CD4-positive, alpha-beta T cell treated with Interleukin-1 beta for 1 hour (primary cell): ENCODE measurements at regions not wholly inside any gene's neighbourhood (a gene's known extent, or its start where the extent isn't known, plus 50 kb on each side); places are given as distances from the start of the nearest gene placed in this dataset.
A peak's percentile ranks its signal among the peaks of the same experiment; 100 is the strongest.
"Not testable (repeated sequence)": the region's sequence is repeated elsewhere in the genome, so short reads cannot be mapped to it uniquely, and the experiment has no call there.

Source experiments
- DNase-seq, 2 donors: peaks; one replicate each; pipeline ENCODE4 v3.0.0-alpha.2; 2020 to 2022

DNA sequence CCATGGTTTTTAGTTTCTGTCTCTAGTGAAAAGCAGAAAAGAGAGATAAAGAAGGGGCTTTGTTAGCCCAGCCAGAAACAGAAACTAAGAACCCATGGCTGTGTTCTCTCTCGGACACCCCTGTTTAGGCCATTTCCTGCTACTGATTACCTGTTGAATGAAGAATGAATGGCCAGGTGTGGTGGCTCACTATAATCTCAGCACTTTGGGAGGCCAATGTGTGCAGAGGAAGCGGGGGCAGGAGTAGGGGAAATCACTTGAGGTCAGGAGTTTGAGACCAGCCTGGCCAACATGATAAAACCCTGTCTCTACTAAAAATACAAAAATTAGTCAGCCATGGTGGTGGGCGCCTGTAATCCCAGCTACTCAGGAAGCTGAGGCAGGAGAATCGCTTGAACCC lies 93.8 kb upstream of the MSH6 start:
- not testable (repeated sequence) for DNase-seq

DNA sequence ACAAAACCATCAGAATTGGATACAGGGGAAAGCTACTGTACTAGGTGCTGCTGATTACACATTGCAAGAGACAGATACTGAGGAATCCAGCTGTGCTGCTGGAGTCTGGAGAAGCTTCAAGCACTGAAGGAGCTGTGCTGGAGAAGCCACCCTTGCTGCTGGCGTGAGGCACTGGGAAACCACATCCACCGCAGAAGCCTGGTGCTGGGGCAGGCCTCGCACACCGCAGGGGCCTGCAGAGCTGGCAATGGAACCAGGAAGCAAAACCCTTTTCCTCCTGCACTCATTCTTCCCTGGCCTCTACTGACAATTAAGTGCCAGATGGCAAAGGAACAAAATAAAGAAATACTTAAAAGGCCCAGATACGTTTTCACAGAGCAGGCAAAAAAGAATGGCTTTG lies 94.4 kb upstream of the MSH6 start:
- DNase-seq = no peak

DNA sequence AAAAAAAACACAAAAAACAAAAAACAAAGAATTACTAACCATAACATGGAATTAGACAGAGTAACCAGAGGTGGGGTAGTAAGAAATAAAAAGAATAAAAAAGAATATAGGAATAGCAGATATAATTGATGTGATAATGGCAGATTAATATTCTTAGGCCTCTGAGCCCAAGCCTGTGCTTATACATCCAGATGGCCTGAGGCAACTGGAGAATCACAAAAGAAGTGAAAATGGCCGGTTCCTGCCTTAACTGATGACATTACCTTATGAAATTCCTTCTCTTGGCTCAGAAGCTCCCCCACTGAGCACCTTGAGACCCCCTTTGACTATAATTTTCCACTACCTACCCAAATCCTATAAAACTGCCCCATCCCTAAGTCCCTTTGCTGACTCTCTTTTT lies 95.1 kb upstream of the MSH6 start:
- DNase-seq = no peak

DNA sequence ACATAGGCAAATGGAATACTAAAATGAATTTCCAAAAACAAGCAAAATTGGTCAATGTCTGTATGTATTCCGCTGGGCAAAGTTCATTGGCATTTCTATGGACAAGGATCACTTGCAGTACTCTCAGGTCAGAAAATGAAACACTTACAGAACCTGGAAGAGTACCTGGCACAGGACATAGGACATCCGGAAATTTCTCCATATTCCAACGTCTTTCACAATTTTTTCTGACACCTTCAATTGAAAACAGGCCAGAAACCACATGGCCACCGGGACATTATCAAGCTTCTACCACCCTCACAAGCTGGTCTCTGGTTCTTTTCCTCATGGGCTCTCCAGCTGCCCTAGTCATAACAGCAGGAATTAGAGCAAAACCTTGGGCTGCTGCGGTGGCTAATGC lies 96.9 kb upstream of the MSH6 start:
- DNase-seq = no peak

DNA sequence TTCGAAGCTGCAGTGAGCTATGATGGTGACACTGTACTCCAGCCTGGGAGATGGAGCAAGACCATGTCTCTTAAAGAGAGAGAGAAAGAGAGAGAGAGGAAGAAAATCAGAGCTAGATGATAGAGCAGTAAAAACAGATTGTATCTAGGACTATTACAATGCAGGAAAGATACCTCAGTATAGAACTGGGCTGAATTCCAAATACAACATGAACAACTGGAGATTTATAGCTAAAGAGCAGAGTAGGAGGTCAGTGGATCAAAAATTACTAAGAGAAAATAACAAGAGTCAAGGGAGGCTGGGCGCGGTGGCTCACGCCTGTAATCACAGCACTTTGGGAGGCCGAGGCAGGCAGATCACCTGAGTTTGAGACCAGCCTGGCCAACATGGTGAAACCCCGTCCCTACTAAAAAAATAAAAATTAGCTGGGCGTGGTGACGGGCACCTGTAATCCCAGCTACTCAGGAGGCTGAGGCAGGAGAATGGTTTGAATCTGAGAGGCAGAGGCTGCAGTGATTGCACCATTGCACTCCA lies 100.7 kb upstream of the MSH6 start:
- DNase-seq = no peak

DNA sequence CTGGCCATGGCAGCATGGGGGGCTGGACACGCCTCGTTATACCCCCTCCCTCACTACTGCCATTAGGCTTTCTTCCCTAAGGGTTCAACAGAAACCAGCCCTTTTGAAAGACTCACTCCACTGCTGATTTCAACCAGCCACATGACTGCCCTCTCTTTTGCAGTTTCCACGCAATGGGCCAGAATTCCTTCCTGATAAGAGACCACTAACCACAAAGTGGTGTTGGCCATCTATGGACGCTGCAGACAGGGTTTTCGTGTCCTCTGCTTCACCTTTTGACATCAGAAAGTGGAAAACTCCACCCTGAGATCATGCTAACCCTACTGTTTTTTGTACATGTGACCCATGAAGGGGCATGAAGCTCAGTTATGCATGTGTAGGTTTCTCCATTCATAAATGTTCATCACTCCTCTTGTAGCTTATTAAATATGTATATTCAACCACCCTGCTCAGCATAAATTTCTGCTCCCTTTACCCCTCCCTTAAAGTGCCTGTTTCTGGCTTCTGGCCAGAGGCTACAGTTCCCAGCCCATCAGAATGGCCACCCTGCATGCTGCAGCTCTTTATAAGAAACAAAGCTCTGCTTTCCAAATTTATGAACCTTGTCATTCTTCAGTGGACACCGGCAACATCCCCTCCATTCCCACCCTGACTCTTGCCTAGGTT lies 105.6 kb upstream of the KCNK12 start:
- no peak for DNase-seq

DNA sequence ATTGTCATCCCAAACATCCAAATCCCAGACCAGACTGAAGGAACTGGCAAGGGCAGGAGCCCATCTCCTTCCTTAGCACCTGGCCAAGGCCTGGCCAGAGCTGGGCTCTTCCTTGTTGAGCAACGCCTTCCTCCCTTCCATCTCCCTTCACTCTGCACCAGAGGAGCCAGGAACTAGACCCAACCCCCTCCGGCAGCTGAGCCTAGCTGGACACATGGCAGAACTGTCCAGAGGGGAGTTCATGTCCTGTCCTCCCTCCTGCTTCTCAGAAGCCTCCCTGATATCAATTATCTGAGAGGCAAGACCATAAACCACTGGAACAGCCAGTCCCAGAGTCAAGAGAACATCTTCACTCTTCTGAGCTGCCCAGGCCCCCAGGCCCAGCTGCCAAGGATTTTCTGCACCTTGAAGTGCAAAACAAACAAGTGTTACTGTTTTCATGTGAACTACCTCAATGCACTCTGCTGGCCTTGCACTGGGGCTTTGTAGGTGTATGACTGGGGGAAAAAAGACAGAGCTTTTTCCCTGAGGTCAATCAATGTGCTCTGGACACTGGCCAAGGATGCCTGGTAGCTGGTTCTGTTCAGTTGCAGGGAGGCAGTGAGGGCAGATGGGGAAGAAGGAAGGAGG lies 104.5 kb upstream of the KCNK12 start:
- DNase-seq = no peak

DNA sequence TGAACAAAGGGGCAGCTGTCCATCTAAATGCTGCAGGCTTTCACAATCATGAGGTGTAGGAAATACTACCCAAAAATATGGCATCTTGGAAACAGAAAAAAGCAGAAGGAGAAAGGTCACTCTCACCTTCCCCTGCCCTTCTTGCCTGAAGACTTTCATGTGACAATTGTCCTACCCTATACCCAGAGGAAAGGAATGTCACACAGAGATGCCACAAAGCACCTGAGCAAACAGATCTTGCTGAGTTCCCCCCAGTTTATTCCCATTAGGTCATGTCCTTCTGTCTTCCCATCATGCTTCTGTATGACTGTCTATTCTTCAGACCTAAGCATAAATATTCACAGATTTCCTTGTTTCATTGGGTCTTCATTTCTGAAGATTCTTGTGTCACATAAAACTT lies 95.5 kb upstream of the KCNK12 start:
- DNase-seq = no peak

DNA sequence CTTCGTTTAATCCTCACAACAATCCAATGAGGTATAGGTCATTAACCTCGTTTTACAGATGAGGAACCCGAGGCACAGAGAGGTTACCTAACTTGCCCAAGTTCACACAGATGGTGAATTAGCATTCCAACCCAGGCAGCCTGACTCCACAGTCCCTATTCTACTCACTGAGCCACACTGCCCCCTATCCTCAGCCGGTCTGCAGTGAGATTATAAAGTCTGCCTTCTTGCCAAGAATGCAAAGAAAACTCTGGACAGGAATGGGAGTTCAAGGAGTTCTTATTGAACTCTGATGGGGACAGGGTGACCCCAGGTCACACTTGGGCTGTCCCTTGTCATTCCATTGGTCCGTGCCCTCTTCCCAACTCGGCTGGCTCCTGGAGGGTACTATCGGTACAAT lies 94.0 kb upstream of the KCNK12 start:
- no peak for DNase-seq

DNA sequence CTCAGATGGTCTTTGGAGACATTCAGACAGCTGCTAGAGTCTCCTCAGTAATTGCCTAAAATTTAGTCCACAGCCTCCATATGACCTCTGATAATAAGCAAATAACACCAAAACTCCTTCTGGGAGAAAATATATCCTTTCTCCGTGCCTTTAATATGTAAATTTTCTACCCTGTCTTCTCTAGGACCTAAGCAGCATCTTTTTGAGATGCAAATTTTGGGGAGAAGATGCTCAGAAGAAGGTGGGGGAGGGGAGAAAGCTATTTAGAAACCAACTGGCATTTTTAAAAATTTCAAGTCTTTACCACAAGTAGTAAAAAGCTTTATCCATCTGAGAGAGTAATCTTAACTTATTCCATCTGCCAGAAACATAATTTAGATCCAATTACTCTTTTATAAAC lies 91.8 kb upstream of the KCNK12 start:
- DNase-seq = no peak

DNA sequence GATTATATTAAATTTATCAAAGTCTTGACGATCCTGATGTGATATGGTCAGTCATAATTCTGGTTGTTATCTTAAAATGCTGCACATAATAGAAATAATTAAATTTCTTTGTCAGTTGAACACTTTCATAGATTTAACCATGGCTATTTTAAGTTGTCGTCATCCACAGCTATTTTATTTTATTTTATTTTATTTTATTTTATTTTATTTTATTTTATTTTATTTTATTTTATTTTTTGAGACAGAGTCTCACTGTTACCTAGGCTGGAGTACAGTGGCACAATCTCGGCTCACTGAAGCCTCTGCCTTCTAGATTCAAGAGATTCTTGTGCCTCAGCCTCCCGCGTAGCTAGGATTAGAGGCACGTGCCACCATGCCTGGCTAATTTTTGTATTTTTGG lies 90.5 kb upstream of the KCNK12 start:
- DNase-seq = no peak

DNA sequence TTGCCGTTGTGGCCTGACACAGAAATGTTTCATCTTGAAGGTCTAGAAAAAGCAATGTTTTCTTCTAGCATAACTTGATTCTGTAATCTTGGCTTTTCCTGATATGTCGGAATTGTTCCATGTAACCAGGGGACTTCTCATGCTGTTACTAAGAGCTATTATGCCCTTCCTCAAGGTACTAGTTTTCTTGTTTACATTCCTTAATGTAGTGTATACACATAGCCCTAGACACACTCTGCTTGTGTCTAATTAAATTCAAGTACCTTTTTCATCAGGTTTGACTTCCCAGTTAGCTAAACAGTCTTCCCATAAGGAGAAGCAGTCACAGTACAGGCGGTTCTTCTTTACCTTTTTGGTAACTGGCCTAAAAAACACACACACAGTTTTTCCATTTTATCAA lies 89.4 kb upstream of the KCNK12 start:
- no peak for DNase-seq

DNA sequence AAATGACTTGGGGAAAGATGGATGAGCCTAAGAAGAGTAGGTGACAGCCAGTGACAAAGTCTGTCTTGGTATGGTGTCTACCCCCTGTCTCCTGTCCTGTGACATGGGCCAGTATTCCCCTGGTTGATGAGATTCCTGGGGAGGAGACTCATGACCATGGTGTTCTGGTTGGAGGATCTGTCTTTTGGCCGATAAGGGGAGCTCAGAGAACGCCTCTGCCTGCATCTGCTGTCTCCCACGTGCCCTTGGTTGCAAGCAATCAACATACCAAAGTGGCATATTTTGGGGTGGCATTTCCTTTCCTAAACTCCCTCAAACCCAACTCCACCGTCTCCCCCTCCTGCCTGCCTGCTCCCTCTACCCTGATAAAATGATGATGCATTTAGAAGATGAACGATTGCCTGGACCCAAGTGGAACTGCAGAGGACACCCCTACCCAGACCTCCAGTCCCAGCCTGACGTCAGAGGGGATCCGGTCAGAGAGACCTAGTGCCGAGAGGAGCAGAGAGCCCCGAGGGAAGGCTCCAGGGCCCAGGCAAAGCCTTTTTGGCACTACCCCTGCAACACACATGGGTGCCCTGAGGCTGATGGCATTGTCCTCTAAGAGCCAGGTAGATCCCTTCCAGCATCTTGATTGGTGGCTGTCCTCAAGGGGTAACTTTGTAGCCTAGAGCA lies 88.0 kb upstream of the KCNK12 start:
- DNase-seq = no peak

DNA sequence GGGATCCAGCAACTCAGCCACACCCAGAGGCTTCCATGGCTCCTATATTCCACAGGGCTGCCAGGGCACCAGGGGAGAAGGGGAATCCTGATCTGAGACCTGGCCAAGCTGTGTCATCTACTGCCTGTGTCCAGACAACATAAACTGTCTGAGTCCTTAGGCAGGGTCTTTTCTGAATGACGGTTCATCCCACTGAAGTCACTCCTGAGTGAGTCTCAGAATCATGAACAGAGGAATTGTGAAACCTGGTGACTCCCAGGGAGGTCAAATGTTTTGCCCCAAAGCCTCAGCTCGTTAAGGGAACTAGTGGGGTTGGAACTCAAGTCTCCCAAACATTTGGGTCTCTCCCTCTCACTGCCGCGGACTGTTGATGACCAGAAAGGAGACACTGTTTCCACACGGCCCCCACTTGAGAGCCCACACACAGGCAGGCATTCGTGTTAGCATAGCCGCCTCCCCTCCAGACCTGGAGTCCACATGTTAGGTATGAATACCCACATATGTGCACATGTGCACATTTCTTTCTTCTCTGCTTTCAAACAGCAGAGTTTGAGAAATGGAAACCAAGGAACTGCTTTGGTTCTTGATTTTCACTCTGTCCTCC lies 87.2 kb upstream of the KCNK12 start:
- DNase-seq = no peak

DNA sequence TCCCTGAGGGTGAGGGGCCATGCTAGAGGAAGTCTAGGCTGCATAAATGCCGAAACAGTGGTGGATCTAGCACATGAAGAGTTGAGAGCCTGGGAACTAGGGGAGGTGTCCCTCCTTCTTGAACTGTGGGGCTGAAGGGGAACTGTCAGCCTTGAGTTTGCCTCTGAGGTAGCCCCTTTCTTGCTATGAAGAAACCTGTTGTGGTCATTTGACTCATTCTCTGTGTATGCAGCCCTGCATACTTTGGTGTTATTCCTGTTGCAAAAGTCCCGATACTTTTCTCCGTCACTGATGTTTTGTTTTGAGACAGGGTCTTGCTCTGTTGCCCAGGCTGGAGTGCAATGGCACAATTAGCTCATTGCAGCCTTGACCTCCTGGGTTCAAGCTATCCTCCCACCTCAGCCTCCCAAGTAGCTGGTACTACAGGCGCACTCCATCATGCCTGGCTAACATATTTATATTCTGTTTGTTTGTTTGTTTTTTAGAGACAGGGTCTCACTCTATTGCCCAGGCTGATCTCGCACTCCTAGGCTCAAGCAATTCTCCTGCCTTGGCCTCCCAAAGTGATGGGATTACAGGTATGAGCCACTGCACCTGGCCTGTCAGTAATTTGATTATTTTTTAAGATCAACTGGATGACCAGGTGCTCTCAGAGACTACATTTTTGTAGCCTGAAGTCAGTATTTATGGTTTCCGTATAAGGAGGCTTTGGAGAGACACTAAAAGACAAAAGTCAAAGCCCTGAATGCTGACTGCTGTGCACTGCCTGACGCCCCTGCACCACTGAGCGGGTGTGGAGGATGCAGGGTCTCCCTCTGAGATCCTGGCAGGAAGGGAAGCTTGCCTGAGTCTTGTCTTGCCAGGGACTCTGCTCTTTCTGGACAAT lies 86.2 kb upstream of the KCNK12 start:
- DNase-seq = no peak

DNA sequence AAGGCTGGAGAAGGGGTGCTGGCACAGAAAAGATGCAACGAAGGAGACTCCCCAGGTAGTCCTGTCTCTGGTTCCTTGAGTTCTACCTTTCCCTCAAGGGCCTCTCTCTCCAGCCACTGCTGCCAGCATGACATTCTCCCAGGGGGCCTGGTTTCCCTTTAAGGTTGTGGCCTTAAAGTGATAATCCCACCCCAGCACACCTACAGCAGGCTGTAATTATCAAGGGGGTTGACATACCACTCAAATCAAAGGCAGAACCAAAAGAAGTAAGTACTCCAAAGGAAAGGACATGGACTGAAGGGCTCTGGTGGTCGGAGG lies 84.7 kb upstream of the KCNK12 start:
- no peak for DNase-seq

DNA sequence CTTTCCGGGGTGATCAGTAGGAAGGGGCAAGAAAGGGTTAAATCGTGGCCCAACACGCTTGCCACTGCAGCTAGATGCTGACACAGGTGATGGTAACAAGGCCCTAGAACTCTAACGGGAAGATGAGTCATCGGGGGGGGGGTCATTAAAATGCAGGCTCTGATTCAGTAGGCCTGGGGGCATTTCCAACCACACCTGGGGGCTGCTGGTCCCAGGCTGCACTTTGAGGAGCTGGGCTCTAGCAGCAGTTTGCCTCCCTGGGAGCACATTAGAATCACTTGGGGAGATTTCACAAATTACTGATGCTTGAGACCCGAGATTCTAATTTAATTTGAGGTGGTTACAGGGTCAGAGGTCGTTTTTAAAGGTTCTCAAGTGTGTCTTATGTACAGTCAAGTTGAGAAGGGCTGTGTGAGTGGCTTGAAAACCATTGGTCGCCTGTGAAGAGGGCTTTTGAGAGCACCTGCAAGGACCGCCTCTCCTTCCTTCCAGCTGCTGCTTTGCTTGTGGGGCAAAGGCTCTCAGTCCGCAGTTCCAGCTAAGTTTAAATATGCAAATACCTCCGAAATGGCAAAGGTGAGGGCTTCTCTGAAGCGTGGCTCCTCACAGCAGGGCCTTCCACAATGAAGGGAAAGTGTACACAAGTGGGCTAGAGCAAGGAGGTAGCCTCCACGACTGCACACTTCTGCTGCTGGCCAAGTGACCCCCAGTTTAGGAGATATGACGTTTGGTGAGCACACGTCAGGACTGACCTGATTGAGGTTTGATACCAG lies 84.2 kb upstream of the KCNK12 start:
- DNase-seq = peak in 1 of 2 donors; percentile 35

DNA sequence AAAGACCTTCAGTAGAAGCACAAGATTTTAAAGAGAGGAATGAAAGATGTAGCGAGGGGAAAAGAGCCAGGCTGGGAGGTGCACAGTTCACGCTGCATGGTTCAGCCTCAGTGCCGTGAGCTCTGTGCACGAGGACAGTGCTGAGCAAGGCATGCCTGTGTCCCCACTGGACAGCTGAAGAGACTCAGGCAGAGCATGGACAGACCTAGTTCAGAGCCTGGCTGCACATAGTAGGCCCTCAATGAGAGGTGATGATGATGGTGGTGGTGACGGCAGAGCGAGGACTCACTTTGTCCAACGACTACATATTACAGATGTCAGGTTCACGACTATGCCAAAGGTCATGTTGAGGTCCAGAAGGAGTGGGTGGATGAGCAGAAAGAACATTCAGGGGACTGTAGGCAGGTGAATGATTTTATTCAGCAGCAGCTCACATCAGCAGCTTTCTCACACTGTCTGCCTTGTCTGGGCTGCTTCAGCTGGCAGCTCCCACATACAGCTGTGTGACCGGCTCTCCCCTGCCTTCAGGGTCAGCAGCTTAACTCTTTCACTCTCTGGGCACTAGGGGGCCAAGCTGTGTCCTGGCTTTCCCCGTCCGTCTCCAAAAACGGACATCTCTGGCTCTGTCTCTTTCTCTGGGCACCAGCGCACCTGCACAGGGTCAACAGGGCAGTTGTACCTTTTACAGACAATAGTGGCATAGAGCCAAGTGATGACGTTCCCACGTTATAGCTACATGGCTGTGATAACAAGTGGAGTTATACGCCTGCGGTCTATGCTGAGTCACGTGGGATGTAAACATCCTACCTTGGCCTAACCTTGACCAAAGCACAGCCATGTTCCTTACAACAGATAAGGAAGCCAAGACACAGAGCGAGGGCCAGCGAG lies 83.4 kb upstream of the KCNK12 start:
- no peak for DNase-seq

DNA sequence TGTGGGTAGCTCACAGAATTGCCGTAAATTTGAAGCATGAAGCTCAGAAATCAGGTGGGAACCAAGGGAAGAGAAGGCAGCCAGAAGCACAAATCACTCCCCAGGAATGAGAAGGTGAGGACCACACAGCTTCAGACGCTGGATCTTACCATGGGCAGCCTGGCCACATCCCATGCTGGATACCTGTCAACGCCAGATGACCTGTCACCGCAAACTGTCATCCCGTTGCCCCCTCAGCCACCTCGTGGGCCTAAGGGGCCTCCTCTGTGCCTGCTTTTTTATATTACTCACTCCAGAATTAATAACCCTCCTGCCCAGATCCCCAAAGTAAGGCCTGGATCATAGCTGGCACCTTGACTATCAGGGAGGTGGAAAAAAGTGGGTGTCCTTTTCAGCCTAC lies 82.3 kb upstream of the KCNK12 start:
- DNase-seq = no peak

DNA sequence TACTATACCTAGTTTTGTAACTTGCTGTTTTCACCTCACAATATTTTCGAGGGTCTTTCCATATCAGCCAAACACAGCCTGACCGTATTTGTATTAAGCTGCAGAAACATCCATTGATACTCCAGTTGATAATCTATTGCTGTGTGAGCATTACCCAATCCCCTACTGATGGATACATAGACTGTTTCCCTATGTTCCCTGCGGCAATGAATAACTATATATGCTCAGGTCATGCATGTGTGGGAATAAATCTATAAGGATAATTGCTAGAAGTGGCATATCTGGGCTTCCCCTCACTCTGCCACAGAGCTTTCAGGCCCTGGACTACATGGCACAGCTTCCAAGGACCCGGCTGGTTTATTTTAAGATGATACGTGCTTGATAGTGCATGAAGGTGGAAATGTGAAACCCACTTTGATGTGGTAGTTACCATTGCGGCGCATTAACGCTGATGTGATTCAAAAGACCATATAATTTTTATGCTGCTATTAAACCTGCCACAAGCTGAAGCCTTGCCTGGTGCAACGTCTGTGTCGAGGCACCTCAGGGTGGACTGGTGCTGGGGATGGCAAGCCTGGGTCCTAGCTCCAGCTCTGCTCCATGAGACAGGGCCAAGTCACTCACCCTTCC lies 81.4 kb upstream of the KCNK12 start:
- DNase-seq = no peak

DNA sequence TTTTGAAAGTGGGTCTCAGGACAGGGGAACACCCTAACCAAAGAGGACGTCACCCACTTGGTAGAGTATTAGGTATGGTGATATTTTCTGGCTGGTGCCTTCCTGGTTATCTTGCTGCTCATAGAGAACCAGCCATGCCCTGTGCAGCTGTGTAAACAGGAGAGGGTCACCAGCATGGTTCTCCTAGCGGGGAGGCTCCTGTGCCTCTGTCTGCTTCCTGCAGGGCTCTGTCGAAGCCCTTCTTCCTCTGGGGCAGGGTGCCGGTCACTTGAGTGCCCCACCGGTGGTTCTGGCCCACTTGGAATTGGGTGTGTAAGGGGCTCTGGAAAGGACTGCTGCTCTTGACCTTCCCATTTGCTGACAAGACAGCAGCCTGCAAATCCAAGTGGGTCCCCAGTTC lies 80.5 kb upstream of the KCNK12 start:
- DNase-seq = no peak
